ENCODE measurements at regions not wholly inside any gene's neighbourhood (a gene's known extent, or its start where the extent isn't known, plus 50 kb on each side); places are given as distances from the start of the nearest gene placed in this dataset.

DNA sequence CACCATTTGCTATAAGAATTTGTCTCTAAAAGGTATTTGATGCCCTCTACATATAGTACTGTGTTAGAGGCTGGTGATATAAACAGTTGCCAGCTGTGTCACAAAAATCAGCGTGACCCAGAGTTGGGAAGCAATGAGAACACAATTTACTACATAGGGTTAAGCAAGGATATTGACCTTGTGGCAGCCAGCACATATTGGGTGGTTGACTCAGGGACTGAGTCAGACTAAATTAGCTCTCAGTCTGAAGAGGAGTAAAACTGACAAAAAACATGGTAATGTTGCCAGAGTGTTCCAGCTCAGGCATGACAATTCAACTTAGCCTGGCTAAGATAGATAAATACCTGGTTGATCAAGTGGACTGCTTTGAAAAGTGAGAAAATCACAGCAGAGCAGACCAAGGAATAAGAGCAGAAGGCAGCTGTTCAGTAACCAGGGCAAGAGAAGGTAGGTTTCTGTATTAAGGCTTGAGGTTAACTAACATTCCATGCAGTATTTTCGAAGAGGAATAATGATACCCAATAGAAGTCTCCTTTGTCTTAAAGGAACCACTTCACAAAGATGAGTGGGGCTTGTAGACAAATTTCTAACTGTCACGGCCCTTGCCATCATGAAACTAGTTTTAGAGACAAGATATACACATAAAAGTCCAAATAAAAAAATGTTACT is 108.2 kb upstream of the ERBB4 start:
- DNase-seq (ENCODE audit: low spot score, unreplicated experiment): no peak
- Mint-ChIP-seq H3K27me3 (peaks cover 2% of the 10 kb centered on the region), H3K27ac (no peak overlapping the region), H3K36me3 (ENCODE audit: insufficient read depth) (no peaks in the 10 kb centered on the region), H3K4me1 (ENCODE audit: low read depth) (no peaks in the 10 kb centered on the region), H3K4me3 (ENCODE audit: low read depth) (no peak overlapping the region), H3K9me3 (ENCODE audit: low read depth) (peaks cover 3% of the 10 kb centered on the region)
- TF ChIP-seq, protein P1, sequence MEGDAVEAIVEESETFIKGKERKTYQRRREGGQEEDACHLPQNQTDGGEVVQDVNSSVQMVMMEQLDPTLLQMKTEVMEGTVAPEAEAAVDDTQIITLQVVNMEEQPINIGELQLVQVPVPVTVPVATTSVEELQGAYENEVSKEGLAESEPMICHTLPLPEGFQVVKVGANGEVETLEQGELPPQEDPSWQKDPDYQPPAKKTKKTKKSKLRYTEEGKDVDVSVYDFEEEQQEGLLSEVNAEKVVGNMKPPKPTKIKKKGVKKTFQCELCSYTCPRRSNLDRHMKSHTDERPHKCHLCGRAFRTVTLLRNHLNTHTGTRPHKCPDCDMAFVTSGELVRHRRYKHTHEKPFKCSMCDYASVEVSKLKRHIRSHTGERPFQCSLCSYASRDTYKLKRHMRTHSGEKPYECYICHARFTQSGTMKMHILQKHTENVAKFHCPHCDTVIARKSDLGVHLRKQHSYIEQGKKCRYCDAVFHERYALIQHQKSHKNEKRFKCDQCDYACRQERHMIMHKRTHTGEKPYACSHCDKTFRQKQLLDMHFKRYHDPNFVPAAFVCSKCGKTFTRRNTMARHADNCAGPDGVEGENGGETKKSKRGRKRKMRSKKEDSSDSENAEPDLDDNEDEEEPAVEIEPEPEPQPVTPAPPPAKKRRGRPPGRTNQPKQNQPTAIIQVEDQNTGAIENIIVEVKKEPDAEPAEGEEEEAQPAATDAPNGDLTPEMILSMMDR (IDR thresholded peaks at IDR 0.05; ENCODE audit: unreplicated experiment): no peak

DNA sequence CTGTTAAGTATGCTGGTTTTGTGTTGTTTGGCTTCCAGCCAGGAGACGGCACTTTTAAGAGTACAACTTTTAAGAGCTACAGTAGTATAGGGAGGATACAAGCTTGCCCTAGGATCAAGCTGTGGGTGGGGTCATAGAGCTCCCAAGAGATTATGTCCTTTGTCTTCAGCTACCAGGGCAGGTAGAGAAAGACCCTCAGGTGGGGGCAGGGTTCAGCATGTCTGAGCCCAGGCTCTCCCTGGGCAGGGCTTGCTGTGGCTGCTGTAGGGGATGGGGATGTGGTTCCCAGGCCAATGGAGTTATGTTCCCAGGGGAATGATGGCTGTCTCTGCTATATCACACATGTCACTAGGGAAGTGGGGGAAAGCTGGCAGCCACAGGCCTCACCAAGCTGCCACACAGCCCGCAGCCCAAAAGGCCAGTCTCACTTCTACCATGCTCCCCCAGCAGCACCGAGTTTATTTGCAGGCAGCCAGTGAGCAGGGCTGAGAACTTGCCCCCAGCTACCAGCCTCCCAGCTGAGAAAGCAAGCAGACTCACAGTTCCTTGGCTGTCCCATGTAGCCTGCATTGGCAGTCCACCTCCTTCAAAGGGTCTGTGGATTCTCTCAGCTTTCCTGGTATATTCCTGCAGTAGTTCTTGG is 105.7 kb upstream of the ERBB4 start:
- peaks cover 4% of the 10 kb centered on the region for H3K27me3 Mint-ChIP-seq
- no peaks in the 10 kb centered on the region for H3K4me1 Mint-ChIP-seq (ENCODE audit: low read depth)
- H3K4me3 Mint-ChIP-seq (ENCODE audit: low read depth): no peak overlapping the region
- no peaks in the 10 kb centered on the region for H3K36me3 Mint-ChIP-seq (ENCODE audit: insufficient read depth)
- H3K27ac Mint-ChIP-seq: no peak overlapping the region
- no peak for DNase-seq (ENCODE audit: low spot score, unreplicated experiment)
- peaks cover 6% of the 10 kb centered on the region for H3K9me3 Mint-ChIP-seq (ENCODE audit: low read depth)
- TF ChIP-seq, protein P1 (IDR thresholded peaks at IDR 0.05; ENCODE audit: unreplicated experiment): no peak

DNA sequence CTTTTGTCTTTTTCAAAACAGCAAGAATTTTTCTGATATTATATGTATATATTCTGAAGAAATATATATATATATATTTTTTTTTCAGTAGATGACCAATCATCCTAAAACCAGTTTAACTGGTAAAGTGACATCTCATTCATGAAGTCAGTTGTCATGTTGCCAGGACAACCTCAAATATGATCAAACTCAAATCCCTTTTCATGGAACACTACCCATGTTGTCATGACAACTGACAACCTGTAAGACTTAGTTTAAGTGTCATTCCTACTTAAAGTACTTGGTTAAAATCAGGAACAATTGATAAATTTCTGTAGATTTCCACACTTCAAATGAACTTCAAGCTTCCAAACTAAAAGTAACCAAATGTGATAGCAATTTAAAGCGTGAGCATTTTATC is 101.8 kb upstream of the ERBB4 start:
- DNase-seq (ENCODE audit: low spot score, unreplicated experiment): no peak
- peaks cover 4% of the 10 kb centered on the region for H3K27me3 Mint-ChIP-seq
- TF ChIP-seq, protein P1 (IDR thresholded peaks at IDR 0.05; ENCODE audit: unreplicated experiment): no peak
- H3K36me3 Mint-ChIP-seq (ENCODE audit: insufficient read depth): no peaks in the 10 kb centered on the region
- H3K9me3 Mint-ChIP-seq (ENCODE audit: low read depth): peaks cover 12% of the 10 kb centered on the region
- H3K27ac Mint-ChIP-seq: peak overlapping the region; percentile 15
- H3K4me3 Mint-ChIP-seq (ENCODE audit: low read depth): no peak overlapping the region
- H3K4me1 Mint-ChIP-seq (ENCODE audit: low read depth): no peaks in the 10 kb centered on the region

DNA sequence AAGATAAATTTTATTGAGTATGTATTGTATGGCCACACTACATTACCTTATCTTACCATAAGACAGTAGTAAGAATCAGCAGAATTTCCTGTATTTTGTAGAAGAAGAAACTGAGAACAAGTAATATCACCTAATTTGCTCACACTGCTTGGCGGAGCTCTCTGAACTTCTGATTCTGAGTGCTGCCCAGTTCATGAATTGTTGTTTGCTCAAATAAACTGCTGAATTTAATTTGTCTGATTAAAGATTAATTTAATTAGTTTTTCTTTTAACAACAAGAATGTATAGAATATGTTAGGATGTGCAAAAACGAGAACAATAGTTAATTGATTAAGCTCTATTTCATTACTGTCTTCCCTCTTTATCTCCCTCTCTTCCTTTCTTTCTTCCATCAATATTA is 100.1 kb upstream of the ERBB4 start:
- H3K4me1 Mint-ChIP-seq (ENCODE audit: low read depth): no peaks in the 10 kb centered on the region
- no peak for DNase-seq (ENCODE audit: low spot score, unreplicated experiment)
- no peak overlapping the region for H3K27ac Mint-ChIP-seq
- peaks cover 4% of the 10 kb centered on the region for H3K27me3 Mint-ChIP-seq
- no peaks in the 10 kb centered on the region for H3K36me3 Mint-ChIP-seq (ENCODE audit: insufficient read depth)
- TF ChIP-seq, protein P1 (IDR thresholded peaks at IDR 0.05; ENCODE audit: unreplicated experiment): no peak
- no peak overlapping the region for H3K4me3 Mint-ChIP-seq (ENCODE audit: low read depth)
- H3K9me3 Mint-ChIP-seq (ENCODE audit: low read depth): peaks cover 12% of the 10 kb centered on the region

DNA sequence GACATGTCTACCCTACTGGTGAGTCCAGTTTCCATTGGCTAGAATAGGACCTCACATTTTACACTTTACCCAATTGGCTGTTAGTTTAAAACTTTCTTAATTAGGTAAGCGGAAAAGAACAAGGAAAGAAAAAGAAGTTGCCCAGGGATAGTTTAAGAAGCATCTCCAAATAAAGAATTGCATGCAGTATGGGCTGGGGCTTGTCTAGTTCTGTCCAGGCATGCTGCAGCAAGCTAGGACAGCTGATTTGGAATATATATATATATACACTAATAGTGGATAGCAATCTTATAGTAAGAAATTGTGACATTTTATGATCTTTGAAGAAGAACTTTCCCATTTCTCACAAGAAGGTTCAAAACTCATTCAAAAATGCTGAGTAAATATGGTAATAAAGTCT is 90.0 kb upstream of the ERBB4 start:
- no peaks in the 10 kb centered on the region for H3K27me3 Mint-ChIP-seq
- no peaks in the 10 kb centered on the region for H3K9me3 Mint-ChIP-seq (ENCODE audit: low read depth)
- no peaks in the 10 kb centered on the region for H3K4me1 Mint-ChIP-seq (ENCODE audit: low read depth)
- no peak overlapping the region for H3K4me3 Mint-ChIP-seq (ENCODE audit: low read depth)
- DNase-seq (ENCODE audit: low spot score, unreplicated experiment): no peak
- H3K27ac Mint-ChIP-seq: no peak overlapping the region
- no peaks in the 10 kb centered on the region for H3K36me3 Mint-ChIP-seq (ENCODE audit: insufficient read depth)
- TF ChIP-seq, protein P1 (IDR thresholded peaks at IDR 0.05; ENCODE audit: unreplicated experiment): no peak

Data from progenitor cell of endocrine pancreas (in vitro differentiated cells).